ENCODE measurements at regions not wholly inside any gene's neighbourhood (a gene's known extent, or its start where the extent isn't known, plus 50 kb on each side); places are given as distances from the start of the nearest gene placed in this dataset.

DNA sequence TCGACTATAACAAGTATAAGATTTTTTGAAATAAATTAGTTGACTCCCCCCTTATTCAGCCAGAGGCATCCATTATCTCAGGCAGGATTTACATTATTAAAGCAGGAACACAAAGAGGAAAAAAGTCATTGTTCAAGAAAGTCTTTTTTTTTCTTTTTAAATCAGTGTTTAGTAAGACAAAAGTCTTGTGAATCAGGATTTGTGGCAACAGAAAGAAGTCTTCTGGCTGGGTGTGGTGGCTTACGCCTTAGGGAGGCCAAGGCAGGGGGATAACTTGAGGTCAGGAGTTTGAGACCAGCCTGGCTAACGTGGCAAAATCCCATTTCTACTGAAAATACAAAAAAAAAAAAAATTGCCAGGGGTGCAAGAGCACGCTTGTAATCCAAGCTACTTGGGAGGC lies 505.5 kb downstream of the LMO4 start:
- TF ChIP-seq, protein P1, sequence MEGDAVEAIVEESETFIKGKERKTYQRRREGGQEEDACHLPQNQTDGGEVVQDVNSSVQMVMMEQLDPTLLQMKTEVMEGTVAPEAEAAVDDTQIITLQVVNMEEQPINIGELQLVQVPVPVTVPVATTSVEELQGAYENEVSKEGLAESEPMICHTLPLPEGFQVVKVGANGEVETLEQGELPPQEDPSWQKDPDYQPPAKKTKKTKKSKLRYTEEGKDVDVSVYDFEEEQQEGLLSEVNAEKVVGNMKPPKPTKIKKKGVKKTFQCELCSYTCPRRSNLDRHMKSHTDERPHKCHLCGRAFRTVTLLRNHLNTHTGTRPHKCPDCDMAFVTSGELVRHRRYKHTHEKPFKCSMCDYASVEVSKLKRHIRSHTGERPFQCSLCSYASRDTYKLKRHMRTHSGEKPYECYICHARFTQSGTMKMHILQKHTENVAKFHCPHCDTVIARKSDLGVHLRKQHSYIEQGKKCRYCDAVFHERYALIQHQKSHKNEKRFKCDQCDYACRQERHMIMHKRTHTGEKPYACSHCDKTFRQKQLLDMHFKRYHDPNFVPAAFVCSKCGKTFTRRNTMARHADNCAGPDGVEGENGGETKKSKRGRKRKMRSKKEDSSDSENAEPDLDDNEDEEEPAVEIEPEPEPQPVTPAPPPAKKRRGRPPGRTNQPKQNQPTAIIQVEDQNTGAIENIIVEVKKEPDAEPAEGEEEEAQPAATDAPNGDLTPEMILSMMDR (IDR thresholded peaks at IDR 0.05 in 2 of 3, conservative IDR thresholded peaks at IDR 0.05 in 1 of 3; ENCODE audit: control insufficient read depth in 2 of 3, extremely low read depth in 1 of 3, insufficient read depth in 1 of 3, low read depth in 3 of 3, low read length in 3 of 3) = no peak
- TF ChIP-seq TBL1XR1 (IDR thresholded peaks at IDR 0.05; ENCODE audit: low read depth, low read length) (no peak), BMI1 (IDR thresholded peaks at IDR 0.05; ENCODE audit: borderline replicate concordance) (no peak), POLR2AphosphoS5 (IDR thresholded peaks at IDR 0.05; ENCODE audit: low read length) (no peak), SIN3A (IDR thresholded peaks at IDR 0.05; ENCODE audit: low read depth, low read length) (no peak), SMC3 (IDR thresholded peaks at IDR 0.05; ENCODE audit: borderline replicate concordance, low read length) (no peak), FOXK2 (IDR thresholded peaks at IDR 0.05) (no peak), SRF (IDR thresholded peaks at IDR 0.05; ENCODE audit: low read depth in 2 of 2, low read length in 2 of 2) (no peak), EZH2 (IDR thresholded peaks at IDR 0.05; ENCODE audit: borderline replicate concordance, control insufficient read depth, low read depth, low read length) (no peak), GABPA (IDR thresholded peaks at IDR 0.05; ENCODE audit: low read depth) (no peak)
- TF ChIP-seq, protein P2, sequence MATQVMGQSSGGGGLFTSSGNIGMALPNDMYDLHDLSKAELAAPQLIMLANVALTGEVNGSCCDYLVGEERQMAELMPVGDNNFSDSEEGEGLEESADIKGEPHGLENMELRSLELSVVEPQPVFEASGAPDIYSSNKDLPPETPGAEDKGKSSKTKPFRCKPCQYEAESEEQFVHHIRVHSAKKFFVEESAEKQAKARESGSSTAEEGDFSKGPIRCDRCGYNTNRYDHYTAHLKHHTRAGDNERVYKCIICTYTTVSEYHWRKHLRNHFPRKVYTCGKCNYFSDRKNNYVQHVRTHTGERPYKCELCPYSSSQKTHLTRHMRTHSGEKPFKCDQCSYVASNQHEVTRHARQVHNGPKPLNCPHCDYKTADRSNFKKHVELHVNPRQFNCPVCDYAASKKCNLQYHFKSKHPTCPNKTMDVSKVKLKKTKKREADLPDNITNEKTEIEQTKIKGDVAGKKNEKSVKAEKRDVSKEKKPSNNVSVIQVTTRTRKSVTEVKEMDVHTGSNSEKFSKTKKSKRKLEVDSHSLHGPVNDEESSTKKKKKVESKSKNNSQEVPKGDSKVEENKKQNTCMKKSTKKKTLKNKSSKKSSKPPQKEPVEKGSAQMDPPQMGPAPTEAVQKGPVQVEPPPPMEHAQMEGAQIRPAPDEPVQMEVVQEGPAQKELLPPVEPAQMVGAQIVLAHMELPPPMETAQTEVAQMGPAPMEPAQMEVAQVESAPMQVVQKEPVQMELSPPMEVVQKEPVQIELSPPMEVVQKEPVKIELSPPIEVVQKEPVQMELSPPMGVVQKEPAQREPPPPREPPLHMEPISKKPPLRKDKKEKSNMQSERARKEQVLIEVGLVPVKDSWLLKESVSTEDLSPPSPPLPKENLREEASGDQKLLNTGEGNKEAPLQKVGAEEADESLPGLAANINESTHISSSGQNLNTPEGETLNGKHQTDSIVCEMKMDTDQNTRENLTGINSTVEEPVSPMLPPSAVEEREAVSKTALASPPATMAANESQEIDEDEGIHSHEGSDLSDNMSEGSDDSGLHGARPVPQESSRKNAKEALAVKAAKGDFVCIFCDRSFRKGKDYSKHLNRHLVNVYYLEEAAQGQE (IDR thresholded peaks at IDR 0.05; ENCODE audit: low read depth, low read length) = no peak
- TF ChIP-seq, protein P3, sequence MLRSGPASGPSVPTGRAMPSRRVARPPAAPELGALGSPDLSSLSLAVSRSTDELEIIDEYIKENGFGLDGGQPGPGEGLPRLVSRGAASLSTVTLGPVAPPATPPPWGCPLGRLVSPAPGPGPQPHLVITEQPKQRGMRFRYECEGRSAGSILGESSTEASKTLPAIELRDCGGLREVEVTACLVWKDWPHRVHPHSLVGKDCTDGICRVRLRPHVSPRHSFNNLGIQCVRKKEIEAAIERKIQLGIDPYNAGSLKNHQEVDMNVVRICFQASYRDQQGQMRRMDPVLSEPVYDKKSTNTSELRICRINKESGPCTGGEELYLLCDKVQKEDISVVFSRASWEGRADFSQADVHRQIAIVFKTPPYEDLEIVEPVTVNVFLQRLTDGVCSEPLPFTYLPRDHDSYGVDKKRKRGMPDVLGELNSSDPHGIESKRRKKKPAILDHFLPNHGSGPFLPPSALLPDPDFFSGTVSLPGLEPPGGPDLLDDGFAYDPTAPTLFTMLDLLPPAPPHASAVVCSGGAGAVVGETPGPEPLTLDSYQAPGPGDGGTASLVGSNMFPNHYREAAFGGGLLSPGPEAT (IDR thresholded peaks at IDR 0.05; ENCODE audit: low read depth) = no peak

All from GM12878 (cell line).